HG02588 (cell line): ENCODE measurements at regions not wholly inside any gene's neighbourhood (a gene's known extent, or its start where the extent isn't known, plus 50 kb on each side); places are given as distances from the start of the nearest gene placed in this dataset.

Experiments used
- ATAC-seq: cut with Tn5 transposase; IDR thresholded peaks from one replicate; pipeline ENCODE4 v1.9.1; 2021; ENCODE audit warnings: mild to moderate bottlenecking, moderate library complexity; ENCODE audit not compliant: unreplicated experiment

DNA sequence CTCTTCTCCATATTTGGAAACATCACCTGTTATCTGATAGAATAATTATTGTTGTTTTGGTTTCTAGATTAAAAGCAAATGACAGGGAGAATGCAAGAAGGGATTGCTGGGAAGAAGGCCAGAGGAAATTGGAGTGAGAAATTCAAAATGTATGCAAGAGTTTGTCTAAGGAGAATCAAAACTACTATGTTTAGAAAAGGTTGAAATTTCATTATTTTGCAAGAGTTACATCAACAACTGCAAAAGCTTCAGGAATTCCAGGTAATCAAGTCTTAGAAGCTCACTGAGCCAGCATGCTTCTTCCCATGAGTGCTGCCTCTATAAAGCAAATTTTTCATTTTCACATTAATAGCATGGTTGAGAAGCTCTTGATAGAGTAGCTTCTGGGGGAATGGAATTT, 177.2 kb upstream of the GBE1 start:
- ATAC-seq: no peak

DNA sequence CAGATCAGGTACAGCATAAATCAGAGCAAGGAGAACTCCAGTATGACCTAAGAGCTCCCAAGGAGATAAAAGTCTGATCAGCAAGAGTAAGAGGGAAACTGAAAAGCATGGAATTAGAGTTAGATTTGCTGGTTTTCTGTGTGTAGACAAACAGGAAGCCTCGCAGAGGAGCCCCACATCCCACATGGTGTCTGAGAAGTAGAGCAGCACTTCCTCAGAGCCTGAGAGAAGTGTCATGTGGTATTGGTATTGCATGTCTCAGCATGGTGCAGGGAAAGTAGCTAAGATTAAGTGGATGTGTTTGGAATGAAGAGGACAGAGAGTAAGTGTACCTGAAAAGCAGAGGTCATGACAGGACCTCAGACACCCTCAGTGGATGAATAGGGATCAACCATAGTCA, 175.4 kb upstream of the GBE1 start:
- no peak for ATAC-seq

DNA sequence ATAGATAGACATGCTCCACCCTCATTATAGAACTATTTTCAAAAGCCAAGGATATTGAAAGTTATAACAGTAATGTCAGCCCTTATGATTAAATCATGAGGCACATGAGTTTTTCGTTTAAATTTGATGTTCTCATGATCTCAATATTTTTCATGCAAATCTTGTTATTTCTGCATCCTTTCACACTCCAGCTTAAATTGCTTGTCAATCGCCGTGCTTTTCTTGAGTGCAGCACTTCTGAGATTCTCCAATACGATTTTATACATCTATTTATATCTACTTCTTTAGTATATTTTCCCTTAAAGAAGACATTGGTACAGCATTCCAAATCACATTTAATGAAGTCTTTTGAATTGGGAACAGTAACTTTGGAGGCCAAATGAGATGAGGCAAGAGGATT, 171.2 kb upstream of the GBE1 start:
- no peak for ATAC-seq

DNA sequence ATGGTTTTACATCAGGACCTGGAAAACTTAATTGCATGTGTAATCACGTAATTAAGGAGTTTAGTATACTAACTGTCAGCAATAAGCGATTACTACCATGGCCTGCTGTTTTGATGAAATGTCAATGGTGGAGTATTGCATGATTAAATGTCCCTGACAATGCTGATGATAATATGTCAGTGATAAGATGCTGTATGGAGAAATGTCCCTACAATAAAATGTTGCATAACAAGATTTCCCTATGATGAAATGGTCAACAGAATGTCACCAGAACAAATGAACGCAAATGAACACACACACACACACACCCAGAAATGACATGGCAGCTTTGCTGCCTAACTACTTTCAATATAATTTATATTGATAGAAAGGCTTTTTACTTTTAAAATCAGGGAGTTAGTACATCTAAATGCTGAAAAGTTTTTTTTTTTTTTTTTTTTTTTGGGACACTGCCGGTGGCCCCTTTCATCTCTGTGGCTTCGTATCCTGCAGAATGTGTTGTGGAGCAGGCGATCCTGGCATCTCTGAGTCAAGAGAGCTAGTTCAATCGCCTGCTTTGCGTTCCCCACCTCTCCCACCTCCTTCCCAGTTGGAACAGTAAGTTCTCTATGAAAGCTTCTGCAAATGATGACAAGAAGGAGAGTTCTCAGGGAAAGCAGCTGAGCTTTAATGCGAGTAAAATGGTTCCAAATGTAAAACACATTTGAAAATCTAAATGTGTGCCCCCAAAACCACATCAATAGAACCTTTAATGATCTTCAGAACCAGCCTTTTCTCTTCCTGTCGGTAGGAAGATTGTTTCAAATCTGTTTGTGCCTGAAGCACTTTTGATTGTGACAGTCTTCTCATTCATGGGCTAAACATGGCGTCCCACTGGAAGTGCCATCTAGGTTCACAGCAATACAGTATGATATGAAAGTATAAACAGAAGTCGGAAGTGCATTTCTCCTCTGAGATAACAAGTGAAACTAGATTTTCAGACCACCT, 170.1 kb upstream of the GBE1 start:
- ATAC-seq: no peak

DNA sequence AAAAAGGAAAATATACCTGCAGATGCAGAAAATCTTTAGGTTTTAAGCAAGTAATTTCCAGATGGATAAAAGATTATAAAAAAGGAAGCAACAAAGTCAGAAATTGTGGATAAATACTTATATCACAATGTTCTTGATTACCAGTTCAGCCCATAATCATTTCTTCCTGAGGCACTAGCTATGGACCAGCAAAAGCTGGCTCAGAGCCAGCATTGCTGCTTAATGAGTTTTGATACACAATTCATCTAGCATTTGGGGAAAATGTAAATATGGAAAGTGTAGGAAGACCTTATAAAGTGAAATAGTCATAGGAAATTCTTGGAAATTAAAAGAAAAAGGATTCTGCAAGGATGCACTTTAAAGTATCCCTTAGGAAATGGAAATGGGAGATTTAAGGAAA, 168.3 kb upstream of the GBE1 start:
- no peak for ATAC-seq

DNA sequence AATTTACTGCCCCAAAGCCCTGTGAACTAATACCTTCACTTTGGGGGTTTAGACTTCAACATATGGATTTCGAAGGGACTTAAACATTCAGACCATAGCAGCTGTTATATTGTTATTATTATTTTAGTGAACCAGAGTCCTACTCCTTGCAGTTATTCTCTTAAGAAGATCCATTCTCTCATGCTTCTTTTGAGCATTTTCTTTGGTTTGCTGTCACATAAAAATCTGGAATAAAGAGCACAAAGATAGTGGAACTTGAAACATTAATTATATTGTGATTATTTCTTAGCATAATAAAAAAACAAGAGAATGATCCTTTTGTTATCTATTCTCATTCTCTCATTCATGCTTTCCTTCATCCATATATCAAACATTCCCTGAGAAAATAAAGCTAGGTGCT, 166.4 kb upstream of the GBE1 start:
- ATAC-seq: no peak

DNA sequence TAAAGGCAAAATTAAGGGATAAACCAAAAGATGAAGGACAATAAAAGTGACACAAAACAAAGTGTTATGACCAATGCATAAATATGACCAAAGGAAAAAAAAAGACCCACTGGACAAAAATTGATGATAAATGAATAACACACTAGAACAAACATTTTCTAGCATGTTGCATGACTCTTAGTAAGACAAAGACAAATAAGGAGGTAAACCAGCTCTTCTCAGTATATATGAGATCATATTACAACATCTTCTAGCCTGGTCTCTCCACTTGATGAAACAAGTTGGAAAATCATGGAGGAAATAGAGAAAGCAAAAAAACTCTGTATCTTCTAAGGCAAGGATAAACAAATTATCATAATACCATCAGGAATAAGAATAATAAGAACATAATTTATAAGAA, 163.9 kb upstream of the GBE1 start:
- no peak for ATAC-seq

DNA sequence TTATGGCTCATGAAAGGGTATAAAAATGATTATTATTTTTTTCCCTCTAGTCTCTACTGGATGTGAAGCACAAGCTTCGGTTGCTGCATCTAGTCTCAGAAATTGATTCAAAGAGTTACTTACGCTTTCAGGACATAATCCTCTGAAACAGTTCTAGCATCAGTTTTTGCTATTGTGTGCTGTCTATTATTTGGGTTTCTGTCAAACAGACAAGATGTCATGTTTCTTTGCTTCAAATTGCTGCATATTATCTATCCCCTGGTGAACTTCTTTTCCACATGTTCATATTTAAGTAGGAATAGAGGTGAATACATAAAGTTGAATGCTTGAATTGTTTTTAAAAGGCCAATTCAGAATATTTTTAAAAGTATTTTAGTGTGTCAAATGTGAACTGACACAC, 161.6 kb upstream of the GBE1 start:
- no peak for ATAC-seq

DNA sequence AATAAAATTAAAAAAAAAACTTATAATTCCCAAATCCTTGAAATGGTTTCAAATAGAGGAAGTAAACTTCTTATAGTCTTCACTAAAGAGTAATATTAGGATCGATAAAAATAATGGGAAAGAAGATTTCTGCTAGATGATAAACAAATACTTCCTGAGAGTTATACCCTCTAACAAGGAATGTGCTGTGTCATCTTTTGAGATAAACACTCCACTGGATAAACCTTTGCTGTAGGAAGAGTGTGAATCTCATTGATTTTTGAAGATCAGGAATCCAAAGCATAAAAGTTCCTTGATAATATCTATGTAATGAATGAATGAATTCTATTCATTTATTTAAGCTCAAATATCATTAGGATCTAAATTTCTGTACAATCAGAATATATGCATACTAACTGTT, 161.0 kb upstream of the GBE1 start:
- ATAC-seq: no peak

DNA sequence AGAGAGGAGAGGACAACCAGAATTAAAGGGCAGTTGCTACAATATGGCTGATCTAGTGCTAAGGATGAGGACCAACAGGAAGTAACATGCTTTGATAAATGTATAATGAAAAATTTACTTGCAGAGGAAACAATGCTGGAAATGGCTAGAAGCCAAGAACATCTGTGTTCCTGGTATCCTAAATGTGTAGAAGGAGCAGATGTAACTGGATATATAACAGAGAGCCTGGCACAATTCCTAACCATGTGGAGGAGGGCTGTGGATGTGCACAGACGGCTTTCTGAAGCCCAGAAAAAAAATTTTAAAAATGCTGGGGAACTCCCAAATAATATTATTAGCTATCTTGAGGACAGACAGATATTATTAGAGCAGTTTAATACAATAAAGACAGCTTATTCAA, 159.4 kb upstream of the GBE1 start:
- ATAC-seq: no peak

DNA sequence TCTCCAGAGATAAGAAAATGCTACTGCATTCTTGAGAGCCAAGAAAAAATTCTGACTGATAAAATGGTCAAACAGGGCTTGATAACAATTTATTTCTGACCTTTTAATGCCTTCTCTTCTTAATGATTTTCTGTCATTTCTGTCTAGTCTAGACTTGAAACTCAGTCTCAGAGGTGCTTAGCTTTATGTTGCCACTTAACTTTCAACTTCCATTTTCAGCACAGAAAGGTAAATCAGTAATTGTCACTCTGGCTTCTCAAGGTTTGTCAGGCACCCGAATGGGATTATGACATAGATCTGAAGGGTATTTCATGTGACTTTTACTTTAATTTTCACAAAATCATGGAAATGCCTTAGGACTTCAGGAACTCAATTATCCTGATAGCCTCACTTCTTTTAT, 155.4 kb upstream of the GBE1 start:
- no peak for ATAC-seq

DNA sequence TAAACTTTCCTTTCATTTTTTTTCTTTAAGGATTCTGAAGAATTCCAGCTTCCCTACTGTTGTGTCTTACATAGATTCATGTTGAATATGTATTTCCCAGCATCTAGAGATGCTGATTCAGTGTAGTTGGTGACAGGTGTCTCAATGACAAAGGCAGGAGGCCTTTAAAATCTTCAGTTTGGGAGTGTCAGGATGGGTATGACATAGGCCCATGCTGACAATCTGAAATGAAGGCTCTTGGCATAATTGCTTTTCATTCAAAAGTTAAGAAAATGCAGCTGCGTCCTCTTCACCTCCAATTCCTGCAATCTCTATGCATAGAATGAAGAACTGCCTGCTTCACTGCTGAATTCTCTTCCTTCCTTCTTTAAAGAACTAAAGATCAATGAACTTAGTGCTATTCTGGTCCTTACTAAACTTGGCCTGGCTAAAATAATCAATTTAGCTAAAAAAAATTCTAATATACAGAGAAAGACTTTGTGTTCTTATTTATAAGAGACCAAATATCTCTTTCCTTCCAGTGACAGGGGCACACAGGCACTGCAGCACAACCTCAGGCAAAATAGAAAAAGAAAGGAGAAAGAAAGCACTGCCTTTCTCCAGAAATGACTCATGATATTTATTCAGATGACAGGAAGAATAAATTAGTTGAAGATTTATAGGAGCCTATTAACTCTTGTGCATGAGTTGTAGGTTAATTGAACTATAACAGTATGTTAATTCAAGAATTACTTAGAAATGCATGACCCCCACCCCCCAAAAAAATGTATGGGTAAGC, 152.6 kb upstream of the GBE1 start:
- no peak for ATAC-seq

DNA sequence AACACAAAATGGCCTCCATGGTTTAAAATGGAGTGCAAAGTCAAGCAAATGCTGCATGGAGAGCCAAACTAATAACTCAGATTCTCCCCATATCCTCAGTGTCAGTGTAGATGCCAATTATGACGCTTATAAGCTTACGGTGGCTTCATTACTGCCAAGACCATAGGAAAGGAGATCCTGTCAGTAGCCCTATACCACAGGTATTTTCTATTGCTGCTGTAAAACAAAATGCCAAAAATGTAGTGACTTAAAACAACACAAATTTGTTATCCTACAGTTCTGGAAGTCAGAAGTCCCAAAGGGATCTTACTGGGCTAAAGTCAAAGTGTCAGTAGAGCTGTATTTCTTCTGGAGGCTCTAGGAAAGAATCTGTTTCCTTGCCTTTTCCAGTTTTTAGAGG, 149.8 kb upstream of the GBE1 start:
- ATAC-seq: no peak

DNA sequence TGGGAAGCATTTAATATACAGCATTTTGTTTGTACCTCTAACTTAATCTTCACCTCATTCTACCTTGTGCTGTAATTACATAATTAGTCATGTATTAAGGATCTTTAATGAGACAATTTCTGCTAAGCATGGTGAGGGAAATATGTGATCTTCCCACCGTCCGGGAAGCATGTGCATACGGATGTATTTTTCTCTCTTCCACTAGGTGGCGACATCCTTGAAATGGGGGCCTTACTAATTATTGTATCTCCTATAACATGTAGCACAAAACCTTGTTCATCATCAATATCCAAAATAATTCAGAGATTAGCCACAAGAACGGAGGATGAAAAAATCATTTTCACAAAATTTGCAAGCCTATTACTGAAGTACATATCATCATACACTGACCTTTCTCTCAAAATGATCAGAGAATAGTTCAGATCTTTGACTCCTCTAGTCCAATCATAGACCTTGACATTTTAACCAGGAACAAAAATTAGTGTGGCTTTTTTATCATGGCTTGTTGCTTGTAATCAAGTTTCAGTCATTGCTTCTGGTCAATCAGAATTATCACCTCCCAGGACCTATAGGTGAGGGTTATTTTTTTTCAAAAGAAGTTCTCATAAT, 148.9 kb upstream of the GBE1 start:
- peak; percentile 74 for ATAC-seq

DNA sequence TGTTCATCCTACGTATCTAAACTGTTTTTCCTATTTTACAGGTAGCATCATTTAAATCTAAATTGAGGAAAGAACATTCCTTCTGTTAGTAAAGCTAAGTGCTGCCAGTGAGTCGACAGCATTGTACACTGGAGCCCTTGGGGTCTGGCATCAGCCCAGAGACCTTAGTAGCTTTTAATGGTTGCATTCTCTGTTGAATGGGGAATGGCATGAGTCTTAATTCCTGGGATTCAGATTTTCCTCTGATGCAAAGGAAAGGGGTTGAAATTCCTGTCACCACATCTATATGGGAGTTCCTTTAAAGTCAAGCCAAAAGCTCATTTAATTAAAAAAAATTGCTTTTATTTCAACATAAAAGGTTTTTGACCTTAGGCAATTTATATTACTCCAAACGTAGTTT, 148.4 kb upstream of the GBE1 start:
- no peak for ATAC-seq

DNA sequence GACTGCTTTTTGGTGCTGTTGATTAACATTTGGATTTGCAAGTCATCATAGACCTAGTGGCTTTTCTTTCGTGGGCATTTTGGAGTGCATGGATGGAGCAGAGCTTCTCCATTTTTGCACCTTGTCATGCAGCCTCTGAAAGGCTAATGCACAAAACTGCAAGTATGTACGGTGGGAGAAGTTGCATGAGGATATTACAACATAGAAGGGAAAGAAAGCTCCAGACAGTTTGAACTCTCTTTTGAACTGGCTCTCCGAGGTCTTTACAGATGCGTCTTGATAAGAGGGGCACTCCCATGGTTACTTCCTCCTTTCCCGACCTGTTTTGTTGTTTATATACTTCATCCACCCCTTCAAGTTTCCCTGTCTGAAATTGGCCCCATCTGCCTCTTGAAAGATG, 147.1 kb upstream of the GBE1 start:
- ATAC-seq: no peak

DNA sequence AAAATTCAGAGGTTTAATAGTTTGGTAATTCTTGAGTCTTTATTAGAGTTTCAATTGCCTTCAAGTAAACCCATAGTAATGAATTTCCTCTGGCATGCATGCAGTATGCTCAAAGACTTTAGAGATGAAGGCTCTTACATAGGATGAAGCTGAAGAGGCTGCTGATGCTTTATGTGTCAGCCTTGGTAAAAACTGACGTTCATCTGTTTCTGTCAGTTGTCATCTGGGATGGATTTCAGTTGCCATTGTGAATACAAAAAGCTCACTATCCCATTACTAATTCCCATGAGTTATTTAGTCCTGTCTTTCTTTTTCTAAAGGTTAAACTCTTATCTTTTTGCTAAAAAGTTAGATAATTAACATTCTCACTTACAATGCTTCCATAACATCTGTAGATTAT, 136.9 kb upstream of the GBE1 start:
- no peak for ATAC-seq

DNA sequence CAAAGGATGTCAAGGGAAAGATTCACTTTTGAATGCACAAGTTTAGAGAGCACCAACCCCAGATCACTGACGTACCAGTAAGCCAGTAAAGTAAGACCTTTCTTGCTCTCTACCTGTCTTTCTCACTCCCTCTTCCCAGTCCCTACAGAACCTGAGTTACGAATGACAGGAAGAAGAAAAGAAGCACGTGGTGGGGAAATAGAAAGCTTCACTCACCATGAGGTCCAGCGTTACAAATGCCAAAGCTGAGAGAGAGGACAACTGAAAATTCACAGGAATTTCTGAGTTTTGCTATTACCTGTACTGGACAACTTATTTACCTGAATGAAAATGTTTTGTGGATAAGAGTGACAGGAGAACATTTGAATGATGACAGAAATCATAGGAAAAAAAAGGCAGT, 133.2 kb upstream of the GBE1 start:
- no peak for ATAC-seq

DNA sequence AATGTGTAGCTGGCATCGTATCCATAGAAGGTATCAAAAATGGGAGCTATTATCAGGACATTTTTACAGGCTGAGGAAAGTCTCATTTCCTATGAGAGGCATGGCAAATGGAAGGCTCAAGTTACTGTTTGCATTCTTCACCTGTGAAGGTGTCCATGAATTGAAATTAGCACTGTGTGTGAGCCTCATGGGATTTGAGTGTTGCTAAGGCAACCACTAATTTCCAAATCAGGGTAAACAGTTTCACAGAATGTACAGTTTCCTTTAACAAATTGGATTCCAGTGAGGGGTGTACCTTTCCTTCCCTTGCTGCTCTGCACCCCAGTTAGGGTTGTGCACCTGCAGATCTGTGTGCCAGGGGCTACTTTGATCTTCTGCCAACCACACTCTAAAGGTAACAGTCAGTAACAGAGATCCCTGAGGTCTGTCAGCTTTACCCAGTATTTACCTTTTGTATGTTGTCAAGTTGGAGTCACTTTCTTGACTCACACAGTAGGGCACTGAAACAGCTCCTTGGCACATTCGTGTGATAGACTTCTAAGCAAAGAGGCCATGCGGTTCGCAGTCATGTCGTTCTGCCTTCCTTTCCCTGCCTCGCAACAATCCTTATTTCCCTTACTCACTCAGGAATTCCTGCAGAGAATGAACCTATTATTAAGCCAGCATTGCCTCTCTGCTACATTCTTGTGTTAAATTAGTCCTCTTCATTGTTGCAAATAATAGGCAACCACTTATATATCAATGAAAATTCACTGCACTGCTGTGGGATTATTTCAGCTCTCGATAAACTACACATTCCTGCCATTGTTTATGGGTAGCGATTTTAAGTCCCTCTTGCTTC, 129.8 kb upstream of the GBE1 start:
- ATAC-seq: no peak

DNA sequence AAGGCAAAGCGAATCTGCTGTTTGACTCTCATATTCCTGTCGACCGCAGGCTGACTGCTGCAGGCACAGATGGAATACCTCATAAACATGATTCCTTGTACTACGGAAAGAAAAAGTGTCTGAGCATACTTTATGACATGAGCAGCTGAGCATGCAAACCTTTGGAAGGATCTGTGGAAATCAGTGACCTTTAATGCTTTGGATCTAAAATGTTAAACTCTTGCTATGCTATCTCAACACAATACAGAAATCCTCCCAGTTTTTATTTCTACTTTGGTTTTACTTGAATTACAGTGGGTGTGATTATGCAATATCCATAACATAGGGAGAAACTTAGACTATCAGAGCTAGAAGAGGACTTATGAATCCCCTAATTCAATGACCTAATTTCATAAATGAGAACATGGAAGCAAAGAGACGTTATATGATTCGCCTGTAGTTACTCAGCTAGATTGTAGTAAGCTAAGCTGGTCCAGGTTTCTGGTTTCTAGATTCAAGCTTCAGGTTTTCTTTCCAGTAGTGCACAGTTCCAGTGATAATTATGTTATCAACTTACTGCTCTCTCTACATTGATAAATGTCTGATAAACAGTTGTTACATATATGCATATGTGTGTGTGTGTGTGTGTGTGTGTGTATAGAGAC, 127.6 kb upstream of the GBE1 start:
- ATAC-seq: no peak
